GM23338 (cell line): ENCODE measurements at regions not wholly inside any gene's neighbourhood (a gene's known extent, or its start where the extent isn't known, plus 50 kb on each side); places are given as distances from the start of the nearest gene placed in this dataset.

Experiments used
- ATAC-seq: fragments of 200-7000 bp; cut with Tn5 transposase; 3 replicates; pipeline ENCODE4 v1.9.1; 2020
- DNase-seq: peaks from one replicate; pipeline ENCODE4 v3.0.0-alpha.2; 2015; ENCODE audit warnings: low spot score
- H2AFZ ChIP-seq: fragments of 200-600 bp; sonication (generic); 2 replicates; pipeline ENCODE4 v1.8.0; 2016; ENCODE audit warnings: antibody characterized with exemption, mild to moderate bottlenecking, moderate library complexity
- H3F3A ChIP-seq: fragments of 200-600 bp; sonication (generic); replicated peaks from 2 replicates; pipeline ENCODE4 v1.8.0; 2017; ENCODE audit warnings: antibody characterized with exemption, mixed run types, low read depth
- H3K27ac ChIP-seq: fragments of 200-600 bp; sonication (generic); 2 replicates; pipeline ENCODE4 v1.6.1; 2016; ENCODE audit warnings: low read depth
- H3K27me3 ChIP-seq: fragments of 200-600 bp; sonication (generic); 2 replicates; pipeline ENCODE4 v1.8.0; 2016; ENCODE audit warnings: mild to moderate bottlenecking, mixed run types, moderate library complexity; ENCODE audit not compliant: insufficient read depth
- H3K36me3 ChIP-seq: fragments of 200-600 bp; sonication (generic); 2 replicates; pipeline ENCODE4 v1.8.0; 2016; ENCODE audit warnings: mild to moderate bottlenecking; ENCODE audit not compliant: insufficient read depth
- H3K4me1 ChIP-seq: fragments of 200-600 bp; sonication (generic); 2 replicates; pipeline ENCODE4 v1.8.0; 2016; ENCODE audit warnings: mild to moderate bottlenecking, moderate library complexity; ENCODE audit not compliant: insufficient read depth
- H3K4me2 ChIP-seq: fragments of 200-600 bp; sonication (generic); 2 replicates; pipeline ENCODE4 v1.7.1; 2017; ENCODE audit warnings: mixed run types
- H3K4me3 ChIP-seq: fragments of 200-600 bp; sonication (generic); 2 replicates; pipeline ENCODE4 v1.6.1; 2016; ENCODE audit warnings: mixed run types
- H3K79me2 ChIP-seq: fragments of 200-600 bp; sonication (generic); replicated peaks from 2 replicates; pipeline ENCODE4 v1.8.0; 2017; ENCODE audit warnings: mild to moderate bottlenecking; ENCODE audit not compliant: insufficient read depth
- H3K9me2 ChIP-seq: fragments of 200-600 bp; sonication (generic); 2 replicates; pipeline ENCODE4 v1.8.0; 2017; ENCODE audit not compliant: insufficient read depth
- H4K20me1 ChIP-seq: fragments of 200-600 bp; sonication (generic); replicated peaks from 2 replicates; pipeline ENCODE4 v1.8.0; 2017; ENCODE audit warnings: mild to moderate bottlenecking; ENCODE audit not compliant: insufficient read depth
- H3K27ac Mint-ChIP-seq: 2 replicates; pipeline ENCODE4 v1.8.0; 2020; ENCODE audit warnings: inconsistent platforms, mild to moderate bottlenecking, moderate library complexity, mixed read lengths
- H3K27me3 Mint-ChIP-seq: 3 replicates; pipeline ENCODE4 v1.8.0; 2022; ENCODE audit warnings: low read depth, mild to moderate bottlenecking, moderate library complexity, mixed read lengths, inconsistent platforms; ENCODE audit not compliant: insufficient read depth, poor library complexity
- H3K36me3 Mint-ChIP-seq: 3 replicates; pipeline ENCODE4 v1.8.0; 2021; ENCODE audit warnings: low read depth, mild to moderate bottlenecking, inconsistent platforms, moderate library complexity, mixed read lengths
- H3K4me1 Mint-ChIP-seq: 3 replicates; pipeline ENCODE4 v1.8.0; 2020; ENCODE audit warnings: mild to moderate bottlenecking, inconsistent platforms, mixed read lengths
- H3K4me3 Mint-ChIP-seq: 3 replicates; pipeline ENCODE4 v1.8.0; 2021; ENCODE audit warnings: moderate library complexity, mild to moderate bottlenecking, inconsistent platforms, mixed read lengths
- H3K9me3 Mint-ChIP-seq: 3 replicates; pipeline ENCODE4 v1.8.0; 2020; ENCODE audit warnings: moderate library complexity, mild to moderate bottlenecking, inconsistent platforms, mixed read lengths
- CREB1 ChIP-seq: fragments of 250-450 bp; sonication (Bioruptor Pico); IDR thresholded peaks from 2 replicates; pipeline ENCODE4 v1.5.0; 2020; ENCODE audit warnings: low read depth, mild to moderate bottlenecking, moderate library complexity
- ETS1 ChIP-seq: IDR thresholded peaks from 2 replicates; pipeline ENCODE4 v1.6.1; 2016; ENCODE audit warnings: antibody characterized with exemption
- EZH2 ChIP-seq: fragments of 200-600 bp; sonication (generic); IDR thresholded peaks from one replicate; pipeline ENCODE4 v1.8.0; 2017; ENCODE audit warnings: antibody characterized with exemption, mild to moderate bottlenecking, low read depth; ENCODE audit not compliant: unreplicated experiment
- EZH2phosphoT487 ChIP-seq: fragments of 200-600 bp; sonication (generic); IDR thresholded peaks from one replicate; pipeline ENCODE4 v1.8.1; 2018; ENCODE audit warnings: antibody characterized with exemption; ENCODE audit not compliant: unreplicated experiment
- NANOG ChIP-seq: IDR thresholded peaks from 2 replicates; pipeline ENCODE4 v1.6.1; 2016; ENCODE audit warnings: antibody characterized with exemption, borderline replicate concordance
- POLR2AphosphoS5 ChIP-seq: IDR thresholded peaks from 2 replicates; pipeline ENCODE4 v1.6.1; 2016; ENCODE audit warnings: antibody characterized with exemption, low read depth
- STAT1 ChIP-seq: IDR thresholded peaks from one replicate; pipeline ENCODE4 v1.6.1; 2016; ENCODE audit warnings: antibody characterized with exemption; ENCODE audit not compliant: unreplicated experiment
- ZNF331 ChIP-seq: fragments of 250-450 bp; sonication (Bioruptor Pico); IDR thresholded peaks from 2 replicates; pipeline ENCODE4 v1.5.0; 2020; ENCODE audit warnings: low read depth, mild to moderate bottlenecking, moderate library complexity
- ZNF462 ChIP-seq: fragments of 250-450 bp; sonication (Bioruptor Pico); IDR thresholded peaks from 2 replicates; pipeline ENCODE4 v1.5.0; 2020; ENCODE audit warnings: mild to moderate bottlenecking, moderate library complexity

GRCh38 chr5:120327180-120327579 lies 136.9 kb upstream of the PRR16 start (continued):
- TF ChIP-seq ZNF462 (CRISPR knock-in tag), result no peak

- peaks cover 3% of the 10 kb centered on the region; the same call in 1 of the 2 replicates for H3K9me2 ChIP-seq
- H3K27me3 ChIP-seq, result no peaks in the 10 kb centered on the region
- no peaks in the 10 kb centered on the region for H3K79me2 ChIP-seq
- DNase-seq (no peak), ATAC-seq (no peak)
- H3K27ac ChIP-seq, result no peak overlapping the region
- no peaks in the 10 kb centered on the region for H3F3A ChIP-seq
- Mint-ChIP-seq H3K27ac (no peak overlapping the region), H3K9me3 (peaks cover 9% of the 10 kb centered on the region; the same call in 2 of the 3 replicates), H3K27me3 (no peaks in the 10 kb centered on the region), H3K36me3 (peaks cover 3% of the 10 kb centered on the region; the same call in 1 of the 3 replicates), H3K4me3 (no peak overlapping the region), H3K4me1 (no peaks in the 10 kb centered on the region)
- H3K4me1 ChIP-seq, result no peaks in the 10 kb centered on the region
- H2AFZ ChIP-seq, result no peak overlapping the region
- H3K4me3 ChIP-seq, result no peak overlapping the region
- H3K36me3 ChIP-seq, result no peaks in the 10 kb centered on the region
- no peak overlapping the region for H3K4me2 ChIP-seq
- no peaks in the 10 kb centered on the region for H4K20me1 ChIP-seq
- TF ChIP-seq CREB1 (CRISPR knock-in tag) (no peak), STAT1 (no peak), ZNF462 (CRISPR knock-in tag) (no peak), EZH2 (no peak), ZNF331 (CRISPR knock-in tag) (no peak), EZH2phosphoT487 (no peak), POLR2AphosphoS5 (no peak), ETS1 (no peak), NANOG (no peak)
Measured at GRCh38 chr5:120329095-120329494, 135.0 kb upstream of the PRR16 start.
